ENCODE measurements at regions not wholly inside any gene's neighbourhood (a gene's known extent, or its start where the extent isn't known, plus 50 kb on each side); places are given as distances from the start of the nearest gene placed in this dataset.
A peak's percentile ranks its signal among the peaks of the same experiment; 100 is the strongest.
"Not testable (repeated sequence)": the region's sequence is repeated elsewhere in the genome, so short reads cannot be mapped to it uniquely, and the experiment has no call there.

- Mint-ChIP-seq H3K27ac (no peak overlapping the region), H3K9me3 (no peaks in the 10 kb centered on the region), H3K4me1 (ENCODE audit: low read depth) (no peaks in the 10 kb centered on the region), H3K27me3 (ENCODE audit: low read depth) (no peaks in the 10 kb centered on the region), H3K4me3 (ENCODE audit: low read depth) (no peak overlapping the region), H3K36me3 (ENCODE audit: low read depth) (no peaks in the 10 kb centered on the region)
- intact Hi-C loops (cut with micrococcal nuclease): no loop called here
- no peak for DNase-seq (ENCODE audit: low spot score)
Measured at GRCh38 chr1:171397851-171398469, 84.0 kb downstream of the FMO4 start.

- Mint-ChIP-seq H3K27me3 (ENCODE audit: low read depth) (peaks cover 3% of the 10 kb centered on the region), H3K4me3 (ENCODE audit: low read depth) (no peak overlapping the region), H3K27ac (no peak overlapping the region), H3K36me3 (ENCODE audit: low read depth) (no peaks in the 10 kb centered on the region), H3K9me3 (peaks cover 6% of the 10 kb centered on the region), H3K4me1 (ENCODE audit: low read depth) (no peaks in the 10 kb centered on the region)
- no peak for DNase-seq (ENCODE audit: low spot score)
- intact Hi-C loops (cut with micrococcal nuclease): no loop called here
Measured at GRCh38 chr1:171403393-171403792, 81.9 kb upstream of the PRRC2C start.

- Mint-ChIP-seq H3K4me1 (ENCODE audit: low read depth) (no peaks in the 10 kb centered on the region), H3K27ac (no peak overlapping the region), H3K27me3 (ENCODE audit: low read depth) (peaks cover 6% of the 10 kb centered on the region), H3K4me3 (ENCODE audit: low read depth) (no peak overlapping the region), H3K36me3 (ENCODE audit: low read depth) (no peaks in the 10 kb centered on the region), H3K9me3 (peaks cover 6% of the 10 kb centered on the region)
- no peak for DNase-seq (ENCODE audit: low spot score)
- intact Hi-C loops (cut with micrococcal nuclease): no loop called here
Measured at GRCh38 chr1:171405391-171405714, 80.0 kb upstream of the PRRC2C start.

- H3K9me3 Mint-ChIP-seq; H3K4me3 Mint-ChIP-seq (ENCODE audit: low read depth); H3K36me3 Mint-ChIP-seq (ENCODE audit: low read depth): not testable (repeated sequence)
Measured at GRCh38 chr1:171413557-171413956, 71.8 kb upstream of the PRRC2C start.

GRCh38 chr1:171418546-171418945 lies 66.8 kb upstream of the PRRC2C start:
- intact Hi-C loops (cut with micrococcal nuclease): no loop called here
- H3K27me3 Mint-ChIP-seq (ENCODE audit: low read depth): no peaks in the 10 kb centered on the region
- peaks cover 18% of the 10 kb centered on the region for H3K4me1 Mint-ChIP-seq (ENCODE audit: low read depth)
- DNase-seq (ENCODE audit: low spot score): no peak
- H3K27ac Mint-ChIP-seq: no peak overlapping the region
- no peaks in the 10 kb centered on the region for H3K36me3 Mint-ChIP-seq (ENCODE audit: low read depth)
- no peak overlapping the region for H3K4me3 Mint-ChIP-seq (ENCODE audit: low read depth)
- no peaks in the 10 kb centered on the region for H3K9me3 Mint-ChIP-seq

More at GRCh38 chr1:171413557-171413956, 71.8 kb upstream of the PRRC2C start:
- H3K4me1 Mint-ChIP-seq (ENCODE audit: low read depth); DNase-seq (ENCODE audit: low spot score); intact Hi-C loops (cut with micrococcal nuclease); H3K27ac Mint-ChIP-seq; H3K27me3 Mint-ChIP-seq (ENCODE audit: low read depth): not testable (repeated sequence)

- Mint-ChIP-seq H3K27ac (peak overlapping the region; percentile 14), H3K27me3 (ENCODE audit: low read depth) (no peaks in the 10 kb centered on the region), H3K4me3 (ENCODE audit: low read depth) (no peak overlapping the region), H3K9me3 (no peaks in the 10 kb centered on the region), H3K4me1 (ENCODE audit: low read depth) (peaks cover 18% of the 10 kb centered on the region), H3K36me3 (ENCODE audit: low read depth) (no peaks in the 10 kb centered on the region)
- no peak for DNase-seq (ENCODE audit: low spot score)
- intact Hi-C loops (cut with micrococcal nuclease): loop anchor here (2.0 kb wide), 1 partner anchor 64 kb away; the partner anchor contains the start of gene PRRC2C
Measured at GRCh38 chr1:171420810-171421209, 64.5 kb upstream of the PRRC2C start.

GRCh38 chr1:171421413-171422020 lies 63.8 kb upstream of the PRRC2C start:
- no peak overlapping the region for H3K4me3 Mint-ChIP-seq (ENCODE audit: low read depth)
- H3K27ac Mint-ChIP-seq: no peak overlapping the region
- peaks cover 18% of the 10 kb centered on the region for H3K4me1 Mint-ChIP-seq (ENCODE audit: low read depth)
- DNase-seq (ENCODE audit: low spot score): no peak
- no peaks in the 10 kb centered on the region for H3K9me3 Mint-ChIP-seq
- H3K36me3 Mint-ChIP-seq (ENCODE audit: low read depth): no peaks in the 10 kb centered on the region
- no peaks in the 10 kb centered on the region for H3K27me3 Mint-ChIP-seq (ENCODE audit: low read depth)
- intact Hi-C loops (cut with micrococcal nuclease): loop anchor here (2.0 kb wide), 1 partner anchor 63 kb away; the partner anchor contains the start of gene PRRC2C

- H3K9me3 Mint-ChIP-seq: no peaks in the 10 kb centered on the region
- H3K27ac Mint-ChIP-seq: no peak overlapping the region
- no peak for DNase-seq (ENCODE audit: low spot score)
- peaks cover 18% of the 10 kb centered on the region for H3K4me1 Mint-ChIP-seq (ENCODE audit: low read depth)
- H3K4me3 Mint-ChIP-seq (ENCODE audit: low read depth): no peak overlapping the region
- H3K36me3 Mint-ChIP-seq (ENCODE audit: low read depth): no peaks in the 10 kb centered on the region
- intact Hi-C loops (cut with micrococcal nuclease): no loop called here
- H3K27me3 Mint-ChIP-seq (ENCODE audit: low read depth): no peaks in the 10 kb centered on the region
Measured at GRCh38 chr1:171422511-171422910, 62.8 kb upstream of the PRRC2C start.

- intact Hi-C loops (cut with micrococcal nuclease): no loop called here
- Mint-ChIP-seq H3K27ac (no peak overlapping the region), H3K4me1 (ENCODE audit: low read depth) (peaks cover 15% of the 10 kb centered on the region), H3K9me3 (no peaks in the 10 kb centered on the region), H3K36me3 (ENCODE audit: low read depth) (no peaks in the 10 kb centered on the region), H3K27me3 (ENCODE audit: low read depth) (peaks cover 3% of the 10 kb centered on the region), H3K4me3 (ENCODE audit: low read depth) (no peak overlapping the region)
- no peak for DNase-seq (ENCODE audit: low spot score)
Measured at GRCh38 chr1:171424494-171424893, 60.8 kb upstream of the PRRC2C start.

- Mint-ChIP-seq H3K4me3 (ENCODE audit: low read depth) (no peak overlapping the region), H3K36me3 (ENCODE audit: low read depth) (no peaks in the 10 kb centered on the region), H3K27me3 (ENCODE audit: low read depth) (peaks cover 10% of the 10 kb centered on the region), H3K27ac (no peak overlapping the region), H3K9me3 (no peaks in the 10 kb centered on the region), H3K4me1 (ENCODE audit: low read depth) (no peaks in the 10 kb centered on the region)
- no peak for DNase-seq (ENCODE audit: low spot score)
- intact Hi-C loops (cut with micrococcal nuclease): no loop called here
Measured at GRCh38 chr1:171426645-171427044, 58.7 kb upstream of the PRRC2C start.

GRCh38 chr1:171427852-171428471 lies 57.4 kb upstream of the PRRC2C start:
- H3K9me3 Mint-ChIP-seq: no peaks in the 10 kb centered on the region
- DNase-seq (ENCODE audit: low spot score): no peak
- no peak overlapping the region for H3K27ac Mint-ChIP-seq
- no peak overlapping the region for H3K4me3 Mint-ChIP-seq (ENCODE audit: low read depth)
- intact Hi-C loops (cut with micrococcal nuclease): no loop called here
- no peaks in the 10 kb centered on the region for H3K4me1 Mint-ChIP-seq (ENCODE audit: low read depth)
- H3K36me3 Mint-ChIP-seq (ENCODE audit: low read depth): no peaks in the 10 kb centered on the region
- peaks cover 10% of the 10 kb centered on the region for H3K27me3 Mint-ChIP-seq (ENCODE audit: low read depth)

GRCh38 chr1:171429137-171429536 lies 56.2 kb upstream of the PRRC2C start:
- H3K9me3 Mint-ChIP-seq: no peaks in the 10 kb centered on the region
- H3K4me1 Mint-ChIP-seq (ENCODE audit: low read depth): peaks cover 2% of the 10 kb centered on the region
- H3K27ac Mint-ChIP-seq: no peak overlapping the region
- no peak overlapping the region for H3K4me3 Mint-ChIP-seq (ENCODE audit: low read depth)
- DNase-seq (ENCODE audit: low spot score): no peak
- peaks cover 10% of the 10 kb centered on the region for H3K27me3 Mint-ChIP-seq (ENCODE audit: low read depth)
- intact Hi-C loops (cut with micrococcal nuclease): no loop called here
- H3K36me3 Mint-ChIP-seq (ENCODE audit: low read depth): no peaks in the 10 kb centered on the region

- H3K36me3 Mint-ChIP-seq (ENCODE audit: low read depth): no peaks in the 10 kb centered on the region
- no peak overlapping the region for H3K27ac Mint-ChIP-seq
- peaks cover 10% of the 10 kb centered on the region for H3K27me3 Mint-ChIP-seq (ENCODE audit: low read depth)
Measured at GRCh38 chr1:171431994-171432393, 53.3 kb upstream of the PRRC2C start.

More at GRCh38 chr1:171431994-171432393, 53.3 kb upstream of the PRRC2C start:
- no peak for DNase-seq (ENCODE audit: low spot score)
- intact Hi-C loops (cut with micrococcal nuclease): no loop called here
- no peaks in the 10 kb centered on the region for H3K9me3 Mint-ChIP-seq
- no peak overlapping the region for H3K4me3 Mint-ChIP-seq (ENCODE audit: low read depth)
- peaks cover 7% of the 10 kb centered on the region for H3K4me1 Mint-ChIP-seq (ENCODE audit: low read depth)

All from activated T-helper 2 cell treated with anti-CD3 and anti-CD28 coated beads, Interferon-gamma antibody, Interleukin-2, Interleukin-4, amounts not matched to agents 10 μg/mL and 5 μg/mL and 100 μg/mL, durations not matched to agents 14 hours and 24 hours and 36 hours (primary cell).